HCT116 (cell line): ENCODE measurements at regions not wholly inside any gene's neighbourhood (a gene's known extent, or its start where the extent isn't known, plus 50 kb on each side); places are given as distances from the start of the nearest gene placed in this dataset.

Experiments used
- ATAC-seq: fragments of 200-7000 bp; cut with Tn5 transposase; 2 replicates; pipeline ENCODE4 v1.9.1; 2020; ENCODE audit warnings: mild to moderate bottlenecking, moderate library complexity
- BruUV-seq: library from RNA; stranded (reverse); fragments of 400-500 nt; replicated peaks from 2 replicates; lab custom pipeline; 2021; lab: Mats Ljungman, UMichigan
- CTCF ChIA-PET: fragments of 300-600 bp; sonication (Branson Sonifier 250); formaldehyde crosslinking; loops from one replicate; lab custom pipeline; 2021; ENCODE audit warnings: antibody characterized with exemption; lab: Charles Lee
- POLR2A ChIA-PET: fragments of 300-600, 350-600 bp; sonication (Branson Sonifier 250); formaldehyde crosslinking; loops from one replicate; lab custom pipeline; 2021; ENCODE audit warnings: antibody characterized with exemption; lab: Charles Lee
- RAD21 ChIA-PET, 2 experiments: fragments of 300-600 bp; sonication (Branson Sonifier 250); formaldehyde crosslinking; loops; one replicate each; lab custom pipeline; 2023; ENCODE audit warnings: low total read pairs in 2 of 2; ENCODE audit not compliant: uncharacterized antibody in 2 of 2, unreplicated experiment in 2 of 2, low non-redundant PET in 1 of 2; lab: Charles Lee
- DNase-seq: peaks from one replicate; pipeline ENCODE4 v3.0.0-alpha.2; 2010; ENCODE audit warnings: low read depth, low spot score
- H2AFZ ChIP-seq: fragments of 200-600 bp; shearing (Covaris generic), sonication (generic); 2 replicates; pipeline ENCODE4 v1.6.1; 2017; ENCODE audit warnings: low read depth, mixed run types, mixed read lengths, antibody characterized with exemption, low read length; ENCODE audit not compliant: poor library complexity, severe bottlenecking
- H3K27ac ChIP-seq: 2 replicates; pipeline ENCODE4 v1.5.1; 2012; ENCODE audit warnings: low read depth, low read length
- H3K27me3 ChIP-seq: fragments of 200-600 bp; sonication (generic); 2 replicates; pipeline ENCODE4 v1.6.1; 2016; ENCODE audit warnings: mixed run types, low read length, mixed read lengths; ENCODE audit not compliant: insufficient read depth
- H3K36me3 ChIP-seq, 2 experiments: fragments of 200-500 bp in 1 of 2; fragments of 200-600 bp in 1 of 2; sonication (Bioruptor generic) in 1 of 2; sonication (generic) in 1 of 2; 2 replicates each; pipeline versions ENCODE4 v1.5.1 to v1.6.1; 2014 to 2016; ENCODE audit warnings: low read length in 2 of 2, inconsistent platforms in 1 of 2, mixed read lengths in 1 of 2, mixed run types in 1 of 2; ENCODE audit not compliant: insufficient read depth in 2 of 2, control insufficient read depth in 1 of 2
- H3K4me1 ChIP-seq, 2 experiments: fragments of 200-600 bp in 1 of 2; sonication (generic) in 1 of 2; 2 replicates each; pipeline versions ENCODE4 v1.5.1 to v1.6.1; 2012 to 2017; ENCODE audit warnings: low read length in 2 of 2, inconsistent platforms in 1 of 2, mild to moderate bottlenecking in 1 of 2, mixed read lengths in 1 of 2, mixed run types in 1 of 2, moderate library complexity in 1 of 2; ENCODE audit not compliant: insufficient read depth in 2 of 2, control insufficient read depth in 1 of 2
- H3K4me2 ChIP-seq: fragments of 200-600 bp; sonication (generic); 2 replicates; pipeline ENCODE4 v1.6.1; 2017; ENCODE audit warnings: mixed run types, low read length, mixed read lengths
- H3K4me3 ChIP-seq, 2 experiments: fragments of 200-600 bp in 1 of 2; sonication (generic) in 1 of 2; replicated peaks in 1 of 2; 2 replicates each; pipeline ENCODE4 v1.5.1; 2011 to 2016; ENCODE audit warnings: low read length in 2 of 2, control low read depth in 1 of 2, low read depth in 1 of 2, mild to moderate bottlenecking in 1 of 2, mixed read lengths in 1 of 2, mixed run types in 1 of 2
- H3K79me2 ChIP-seq: fragments of 200-600 bp; sonication (generic); 2 replicates; pipeline ENCODE4 v1.6.1; 2017; ENCODE audit warnings: mild to moderate bottlenecking, mixed run types, low read length, moderate library complexity, mixed read lengths; ENCODE audit not compliant: insufficient read depth
- H3K9ac ChIP-seq: fragments of 200-600 bp; sonication (generic); 2 replicates; pipeline ENCODE4 v1.6.1; 2016; ENCODE audit warnings: low read length, mixed read lengths
- H3K9me2 ChIP-seq: fragments of 200-600 bp; sonication (generic), shearing (Covaris generic); 2 replicates; pipeline ENCODE4 v1.6.1; 2017; ENCODE audit warnings: mixed run types, mild to moderate bottlenecking, moderate library complexity; ENCODE audit not compliant: insufficient read depth
- H3K9me3 ChIP-seq, 2 experiments: fragments of 200-500 bp in 1 of 2; fragments of 200-600 bp in 1 of 2; sonication (Bioruptor generic) in 1 of 2; sonication (generic) in 1 of 2; 2 replicates each; pipeline ENCODE4 v1.6.1; 2014 to 2017; ENCODE audit warnings: low read length in 2 of 2, mixed read lengths in 2 of 2, inconsistent platforms in 1 of 2, low read depth in 1 of 2, mild to moderate bottlenecking in 1 of 2, mixed run types in 1 of 2, moderate library complexity in 1 of 2; ENCODE audit not compliant: control insufficient read depth in 1 of 2, insufficient read depth in 1 of 2
- H4K20me1 ChIP-seq: fragments of 200-600 bp; sonication (generic), shearing (Covaris generic); 2 replicates; pipeline ENCODE4 v1.6.1; 2017; ENCODE audit warnings: mixed run types, mild to moderate bottlenecking, moderate library complexity; ENCODE audit not compliant: insufficient read depth
- ATF3 ChIP-seq: IDR thresholded peaks from 2 replicates; pipeline ENCODE4 v1.6.1; 2012
- CEBPB ChIP-seq: IDR thresholded peaks from 2 replicates; pipeline ENCODE4 v1.6.1; 2012; ENCODE audit warnings: low read depth
- EGR1 ChIP-seq: IDR thresholded peaks from 2 replicates; pipeline ENCODE4 v1.6.1; 2012; ENCODE audit warnings: low read depth
- ELF1 ChIP-seq: IDR thresholded peaks from 2 replicates; pipeline ENCODE4 v1.6.1; 2012; ENCODE audit warnings: low read depth, borderline replicate concordance
- EZH2phosphoT487 ChIP-seq: fragments of 200-600 bp; IDR thresholded peaks from 2 replicates; pipeline ENCODE4 v1.6.1; 2018; ENCODE audit warnings: antibody characterized with exemption, borderline replicate concordance
- FOSL1 ChIP-seq: IDR thresholded peaks from 2 replicates; pipeline ENCODE4 v1.6.1; 2012; ENCODE audit warnings: low read depth
- JUND ChIP-seq: IDR thresholded peaks from 2 replicates; pipeline ENCODE4 v1.6.1; 2012
- POLR2A ChIP-seq: IDR thresholded peaks from 2 replicates; pipeline ENCODE4 v1.7.0; 2011; ENCODE audit warnings: borderline replicate concordance; ENCODE audit not compliant: insufficient read depth, insufficient read length; ENCODE audit errors: extremely low read depth
- POLR2AphosphoS5 ChIP-seq: IDR thresholded peaks from 2 replicates; pipeline ENCODE4 v1.6.1; 2011; ENCODE audit warnings: mild to moderate bottlenecking, low read depth, low read length, moderate library complexity
- RAD21 ChIP-seq: IDR thresholded peaks from 2 replicates; pipeline ENCODE4 v1.6.1; 2012; ENCODE audit warnings: low read depth, mild to moderate bottlenecking
- SP1 ChIP-seq: IDR thresholded peaks from 2 replicates; pipeline ENCODE4 v1.6.1; 2012; ENCODE audit warnings: low read depth
- ZBTB33 ChIP-seq: IDR thresholded peaks from 2 replicates; pipeline ENCODE4 v1.6.1; 2011; ENCODE audit warnings: mild to moderate bottlenecking, low read length, moderate library complexity; ENCODE audit not compliant: insufficient replicate concordance; ENCODE audit errors: extremely low read depth
- ZNF274 ChIP-seq: fragments of 200-500 bp; sonication (Bioruptor generic); IDR thresholded peaks from 2 replicates; pipeline ENCODE4 v1.6.1; 2014; ENCODE audit warnings: mild to moderate bottlenecking, low read depth, low read length, inconsistent platforms
- intact Hi-C: fragments of 100-400 bp; cut with micrococcal nuclease; formaldehyde crosslinking; loops from 2 replicates; pipeline ENCODE4 v1.10.0; 2022

GRCh38 chr4:116132946-116133345, 952.4 kb downstream of the TRAM1L1 start:
- ATAC-seq (no peak), DNase-seq (no peak)
- intact Hi-C loops: no loop called here
- H3K4me1 ChIP-seq: no peaks in the 10 kb centered on the region
- H3K9me2 ChIP-seq: peaks cover 2% of the 10 kb centered on the region; the same call in 1 of the 2 replicates
- no peak overlapping the region for H3K4me2 ChIP-seq
- ChIA-PET RAD21 (no interaction called here), POLR2A (no interaction called here), CTCF (no interaction called here)
- no peaks in the 10 kb centered on the region for H3K79me2 ChIP-seq
- H3K27me3 ChIP-seq: no peaks in the 10 kb centered on the region
- no TSS peak for BruUV-seq
- no peaks in the 10 kb centered on the region for H3K36me3 ChIP-seq
- no peaks in the 10 kb centered on the region for H4K20me1 ChIP-seq
- H3K9ac ChIP-seq: no peak overlapping the region
- H2AFZ ChIP-seq: no peak overlapping the region
- H3K9me3 ChIP-seq: no peaks in the 10 kb centered on the region
- no peak for TF ChIP-seq EGR1
- no peak for TF ChIP-seq RAD21
- TF ChIP-seq ATF3: no peak
- no peak for TF ChIP-seq EZH2phosphoT487
- TF ChIP-seq SP1: no peak
- TF ChIP-seq CEBPB: no peak
- TF ChIP-seq ZBTB33: no peak
- TF ChIP-seq POLR2A: no peak
- H3K27ac ChIP-seq: no peak overlapping the region
- no peak overlapping the region for H3K4me3 ChIP-seq

- ATAC-seq (no peak), DNase-seq (no peak)
- intact Hi-C loops: no loop called here
- TF ChIP-seq FOSL1: no peak
- no peak for TF ChIP-seq EGR1
- no peak for TF ChIP-seq ELF1
- TF ChIP-seq SP1: no peak
- TF ChIP-seq ZNF274: no peak
- no peak for TF ChIP-seq POLR2AphosphoS5
- no peak for TF ChIP-seq ZBTB33
- TF ChIP-seq JUND: no peak
- no peak for TF ChIP-seq CEBPB
- peaks cover 0 to 5% of the 10 kb centered on the region in 2 experiments; a peak in 1 of 4 replicates for H3K4me1 ChIP-seq
- no peaks in the 10 kb centered on the region for H3K27me3 ChIP-seq
- no peaks in the 10 kb centered on the region for H3K36me3 ChIP-seq
- H3K4me3 ChIP-seq: no peak overlapping the region
- no peak overlapping the region for H3K9ac ChIP-seq
- POLR2A ChIA-PET: no interaction called here
- H3K79me2 ChIP-seq: no peaks in the 10 kb centered on the region
- CTCF ChIA-PET: no interaction called here
- no TSS peak for BruUV-seq
- H2AFZ ChIP-seq: no peak overlapping the region
- H3K27ac ChIP-seq: no peak overlapping the region
- no peaks in the 10 kb centered on the region for H4K20me1 ChIP-seq
- H3K4me2 ChIP-seq: no peak overlapping the region
- RAD21 ChIA-PET: no interaction called here
- no peaks in the 10 kb centered on the region for H3K9me3 ChIP-seq
- H3K9me2 ChIP-seq: peaks cover 6% of the 10 kb centered on the region; the same call in 1 of the 2 replicates
These were observed 958.6 kb downstream of the TRAM1L1 start for GRCh38 chr4:116126794-116127193.
